DMS114 treated with DMSO at 0.1 percent for 48 hours (cell line): ENCODE measurements at regions not wholly inside any gene's neighbourhood (a gene's known extent, or its start where the extent isn't known, plus 50 kb on each side); places are given as distances from the start of the nearest gene placed in this dataset.
"Not testable (repeated sequence)": the region's sequence is repeated elsewhere in the genome, so short reads cannot be mapped to it uniquely, and the experiment has no call there.

Experiments used
- DNase-seq: peaks from one replicate; lab custom pipeline; 2025; ENCODE audit not compliant: unreplicated experiment; lab: John Stamatoyannopoulos, UW

- DNase-seq, result no peak
Measured at GRCh38 chr14:45990252-45990651, 661.3 kb downstream of the RPL10L start.

- DNase-seq, result no peak
Measured at GRCh38 chr14:45976001-45976400, 675.6 kb downstream of the RPL10L start.

- DNase-seq, result no peak
Measured at GRCh38 chr14:45972416-45972815, 679.2 kb downstream of the RPL10L start.

- DNase-seq, result no peak
Measured at GRCh38 chr14:45970621-45971020, 681.0 kb downstream of the RPL10L start.

GRCh38 chr14:45968037-45968436 is 683.5 kb downstream of the RPL10L start:
- DNase-seq, result no peak

GRCh38 chr14:45949479-45949878 is 696.5 kb upstream of the MIS18BP1 start:
- no peak for DNase-seq

GRCh38 chr14:45947830-45948229 is 694.8 kb upstream of the MIS18BP1 start:
- no peak for DNase-seq

- no peak for DNase-seq
Measured at GRCh38 chr14:45946251-45946650, 693.2 kb upstream of the MIS18BP1 start.

- no peak for DNase-seq
Measured at GRCh38 chr14:45940318-45940717, 687.3 kb upstream of the MIS18BP1 start.

GRCh38 chr14:45939572-45939971 is 686.6 kb upstream of the MIS18BP1 start:
- no peak for DNase-seq

GRCh38 chr14:45919995-45920394 is 667.0 kb upstream of the MIS18BP1 start:
- not testable (repeated sequence) for DNase-seq

GRCh38 chr14:45916340-45916953 is 663.4 kb upstream of the MIS18BP1 start:
- DNase-seq, result no peak

GRCh38 chr14:45907782-45908181 is 654.8 kb upstream of the MIS18BP1 start:
- DNase-seq, result no peak

- no peak for DNase-seq
Measured at GRCh38 chr14:45906257-45906656, 653.3 kb upstream of the MIS18BP1 start.

GRCh38 chr14:45905672-45906071 is 652.7 kb upstream of the MIS18BP1 start:
- no peak for DNase-seq

- no peak for DNase-seq
Measured at GRCh38 chr14:45904314-45904713, 651.3 kb upstream of the MIS18BP1 start.

- DNase-seq, result no peak
Measured at GRCh38 chr14:45902241-45902640, 649.2 kb upstream of the MIS18BP1 start.

- no peak for DNase-seq
Measured at GRCh38 chr14:45897439-45897838, 644.4 kb upstream of the MIS18BP1 start.

- DNase-seq, result no peak
Measured at GRCh38 chr14:45893127-45893526, 640.1 kb upstream of the MIS18BP1 start.

- DNase-seq, result no peak
Measured at GRCh38 chr14:45891417-45892080, 638.5 kb upstream of the MIS18BP1 start.

GRCh38 chr14:45888766-45889285 is 635.8 kb upstream of the MIS18BP1 start:
- not testable (repeated sequence) for DNase-seq

GRCh38 chr14:45877981-45878380 is 625.0 kb upstream of the MIS18BP1 start:
- DNase-seq, result no peak

GRCh38 chr14:45868863-45869262 is 615.9 kb upstream of the MIS18BP1 start:
- no peak for DNase-seq
